GM18858 (cell line): ENCODE measurements at regions not wholly inside any gene's neighbourhood (a gene's known extent, or its start where the extent isn't known, plus 50 kb on each side); places are given as distances from the start of the nearest gene placed in this dataset.

Experiments
- ATAC-seq: cut with Tn5 transposase; IDR thresholded peaks from one replicate; pipeline ENCODE4 v1.9.1; 2021; ENCODE audit not compliant: unreplicated experiment

- ATAC-seq, result no peak
Measured at GRCh38 chr1:232263452-232263851, 366.5 kb downstream of the SIPA1L2 start.

GRCh38 chr1:232262991-232263390 is 366.9 kb downstream of the SIPA1L2 start:
- no peak for ATAC-seq

- no peak for ATAC-seq
Measured at GRCh38 chr1:232260861-232261260, 369.1 kb downstream of the SIPA1L2 start.

- ATAC-seq, result no peak
Measured at GRCh38 chr1:232260045-232260444, 369.9 kb downstream of the SIPA1L2 start.

GRCh38 chr1:232259333-232259732 is 370.6 kb downstream of the SIPA1L2 start:
- no peak for ATAC-seq

- ATAC-seq, result no peak
Measured at GRCh38 chr1:232252546-232253118, 377.3 kb downstream of the SIPA1L2 start.

- ATAC-seq, result no peak
Measured at GRCh38 chr1:232250838-232251237, 379.1 kb downstream of the SIPA1L2 start.

- ATAC-seq, result no peak
Measured at GRCh38 chr1:232249861-232250777, 379.8 kb downstream of the SIPA1L2 start.

- no peak for ATAC-seq
Measured at GRCh38 chr1:232249339-232249738, 380.6 kb downstream of the SIPA1L2 start.

- no peak for ATAC-seq
Measured at GRCh38 chr1:232248276-232248820, 381.6 kb downstream of the SIPA1L2 start.

GRCh38 chr1:232247669-232248068 is 382.3 kb downstream of the SIPA1L2 start:
- no peak for ATAC-seq

- no peak for ATAC-seq
Measured at GRCh38 chr1:232244426-232244825, 385.5 kb downstream of the SIPA1L2 start.

- no peak for ATAC-seq
Measured at GRCh38 chr1:232239998-232240397, 389.9 kb downstream of the SIPA1L2 start.

GRCh38 chr1:232239522-232239921 is 390.4 kb downstream of the SIPA1L2 start:
- ATAC-seq, result no peak

GRCh38 chr1:232238009-232238408 is 391.9 kb downstream of the SIPA1L2 start:
- ATAC-seq, result no peak

- ATAC-seq, result no peak
Measured at GRCh38 chr1:232227306-232227705, 402.6 kb downstream of the SIPA1L2 start.

GRCh38 chr1:232226197-232226712 is 403.7 kb downstream of the SIPA1L2 start:
- ATAC-seq, result no peak

GRCh38 chr1:232225336-232226131 is 404.4 kb downstream of the SIPA1L2 start:
- ATAC-seq, result no peak

- ATAC-seq, result no peak
Measured at GRCh38 chr1:232223887-232224286, 406.0 kb downstream of the SIPA1L2 start.

- ATAC-seq, result no peak
Measured at GRCh38 chr1:232223183-232223708, 406.7 kb downstream of the SIPA1L2 start.

- no peak for ATAC-seq
Measured at GRCh38 chr1:232222614-232223013, 407.3 kb downstream of the SIPA1L2 start.
